MM.1S (cell line): ENCODE measurements at regions not wholly inside any gene's neighbourhood (a gene's known extent, or its start where the extent isn't known, plus 50 kb on each side); places are given as distances from the start of the nearest gene placed in this dataset.

Source experiments
- CTCF ChIP-seq: fragments of 300-600 bp; sonication (generic); IDR thresholded peaks from 2 replicates; pipeline ENCODE4 v1.5.1; 2016; ENCODE audit warnings: antibody characterized with exemption, low read length, mixed read lengths
- EZH2phosphoT487 ChIP-seq: fragments of 300-600 bp; sonication (generic); IDR thresholded peaks from 2 replicates; pipeline ENCODE4 v1.6.1; 2018; ENCODE audit warnings: antibody characterized with exemption, low read length

GRCh38 chr12:42750356-42750755, 160.8 kb upstream of the PRICKLE1 start:
- TF ChIP-seq CTCF (no peak), EZH2phosphoT487 (no peak)
